ENCODE measurements at regions not wholly inside any gene's neighbourhood (a gene's known extent, or its start where the extent isn't known, plus 50 kb on each side); places are given as distances from the start of the nearest gene placed in this dataset.

DNA sequence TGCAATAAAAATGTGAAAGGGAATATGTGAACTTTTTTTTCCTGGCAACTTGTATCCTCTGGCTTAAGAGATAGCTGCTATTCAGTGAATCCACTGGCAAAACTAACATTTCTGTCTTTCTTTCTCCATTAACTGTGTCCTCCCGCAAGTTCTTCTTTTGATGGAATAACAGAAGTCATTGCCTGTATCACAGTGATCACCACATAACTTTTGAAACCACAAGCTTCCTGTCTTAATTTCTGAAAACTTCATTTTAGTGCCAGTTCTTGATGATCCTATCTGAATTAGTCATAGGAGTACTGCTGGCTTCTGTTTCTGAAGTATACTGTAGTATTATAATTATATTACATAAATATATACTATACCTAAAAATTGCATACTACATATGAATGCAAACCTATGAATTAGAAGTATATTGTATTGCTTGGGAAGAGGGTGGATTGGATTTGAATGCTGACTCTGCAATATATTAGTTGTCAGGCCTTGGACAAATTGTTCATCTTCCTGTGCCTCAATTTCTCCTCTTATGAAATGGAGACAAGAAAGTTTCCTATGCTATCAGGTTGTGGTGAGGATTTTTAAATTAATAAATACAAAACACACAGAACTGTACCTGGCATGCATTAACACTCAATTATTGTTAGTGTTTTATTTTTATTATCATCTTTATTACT lies 441.6 kb downstream of the CETN3 start:
- no peak for TF ChIP-seq POLR2AphosphoS5 (IDR thresholded peaks at IDR 0.05)
- TF ChIP-seq, protein P1, sequence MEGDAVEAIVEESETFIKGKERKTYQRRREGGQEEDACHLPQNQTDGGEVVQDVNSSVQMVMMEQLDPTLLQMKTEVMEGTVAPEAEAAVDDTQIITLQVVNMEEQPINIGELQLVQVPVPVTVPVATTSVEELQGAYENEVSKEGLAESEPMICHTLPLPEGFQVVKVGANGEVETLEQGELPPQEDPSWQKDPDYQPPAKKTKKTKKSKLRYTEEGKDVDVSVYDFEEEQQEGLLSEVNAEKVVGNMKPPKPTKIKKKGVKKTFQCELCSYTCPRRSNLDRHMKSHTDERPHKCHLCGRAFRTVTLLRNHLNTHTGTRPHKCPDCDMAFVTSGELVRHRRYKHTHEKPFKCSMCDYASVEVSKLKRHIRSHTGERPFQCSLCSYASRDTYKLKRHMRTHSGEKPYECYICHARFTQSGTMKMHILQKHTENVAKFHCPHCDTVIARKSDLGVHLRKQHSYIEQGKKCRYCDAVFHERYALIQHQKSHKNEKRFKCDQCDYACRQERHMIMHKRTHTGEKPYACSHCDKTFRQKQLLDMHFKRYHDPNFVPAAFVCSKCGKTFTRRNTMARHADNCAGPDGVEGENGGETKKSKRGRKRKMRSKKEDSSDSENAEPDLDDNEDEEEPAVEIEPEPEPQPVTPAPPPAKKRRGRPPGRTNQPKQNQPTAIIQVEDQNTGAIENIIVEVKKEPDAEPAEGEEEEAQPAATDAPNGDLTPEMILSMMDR (IDR thresholded peaks at IDR 0.05) = no peak
